Daoy (cell line): ENCODE measurements at regions not wholly inside any gene's neighbourhood (a gene's known extent, or its start where the extent isn't known, plus 50 kb on each side); places are given as distances from the start of the nearest gene placed in this dataset.
A peak's percentile ranks its signal among the peaks of the same experiment; 100 is the strongest.

Experiments
- DNase-seq: peaks from one replicate; pipeline ENCODE4 v3.0.0-alpha.2; 2015; ENCODE audit warnings: low read depth

- no peak for DNase-seq
Observed at GRCh38 chrX:95029571-95029970, 1355.6 kb downstream of the FAM133A start.

- no peak for DNase-seq
Observed at GRCh38 chrX:95040104-95040503, 1366.1 kb downstream of the FAM133A start.

- DNase-seq, result no peak
Observed at GRCh38 chrX:95044331-95044730, 1370.3 kb downstream of the FAM133A start.

- DNase-seq, result no peak
Observed at GRCh38 chrX:95055991-95056390, 1382.0 kb downstream of the FAM133A start.

- no peak for DNase-seq
Observed at GRCh38 chrX:95056901-95057300, 1382.9 kb downstream of the FAM133A start.

- no peak for DNase-seq
Observed at GRCh38 chrX:95057341-95057740, 1383.3 kb downstream of the FAM133A start.

- DNase-seq, result no peak
Observed at GRCh38 chrX:95058815-95059214, 1384.8 kb downstream of the FAM133A start.

- DNase-seq, result no peak
Observed at GRCh38 chrX:95059909-95060308, 1385.9 kb downstream of the FAM133A start.

GRCh38 chrX:95063554-95063953 is 1389.5 kb downstream of the FAM133A start:
- no peak for DNase-seq

- no peak for DNase-seq
Observed at GRCh38 chrX:95065151-95065550, 1391.1 kb downstream of the FAM133A start.

GRCh38 chrX:95071052-95071451 is 1397.0 kb downstream of the FAM133A start:
- no peak for DNase-seq

- DNase-seq, result no peak
Observed at GRCh38 chrX:95071621-95072020, 1397.6 kb downstream of the FAM133A start.

- peak; percentile 0 for DNase-seq
Observed at GRCh38 chrX:95076449-95076848, 1402.4 kb downstream of the FAM133A start.

GRCh38 chrX:95101851-95102390 is 1427.9 kb downstream of the FAM133A start:
- DNase-seq, result no peak

GRCh38 chrX:95117556-95117955 is 1443.5 kb downstream of the FAM133A start:
- no peak for DNase-seq

- no peak for DNase-seq
Observed at GRCh38 chrX:95145848-95146490, 1472.0 kb downstream of the FAM133A start.

- DNase-seq, result no peak
Observed at GRCh38 chrX:95152810-95153209, 1478.8 kb downstream of the FAM133A start.

GRCh38 chrX:95156566-95156965 is 1482.6 kb downstream of the FAM133A start:
- no peak for DNase-seq
